DND-41 (cell line): ENCODE measurements at regions not wholly inside any gene's neighbourhood (a gene's known extent, or its start where the extent isn't known, plus 50 kb on each side); places are given as distances from the start of the nearest gene placed in this dataset.

Source experiments
- ATAC-seq: fragments of 200-7000 bp; cut with Tn5 transposase; 3 replicates; pipeline ENCODE4 v1.9.1; 2021; ENCODE audit warnings: low read depth; ENCODE audit not compliant: insufficient read depth
- DNase-seq: peaks from one replicate; pipeline ENCODE4 v3.0.0-alpha.2; 2020
- H2AFZ ChIP-seq: 2 replicates; pipeline ENCODE4 v1.6.0; 2012; ENCODE audit warnings: low read depth, low read length
- H3K27ac ChIP-seq: 2 replicates; pipeline ENCODE4 v1.5.1; 2012; ENCODE audit warnings: low read length, inconsistent platforms
- H3K27me3 ChIP-seq: fragments of 200-600 bp; sonication (generic); 2 replicates; pipeline ENCODE4 v1.6.0; 2012; ENCODE audit warnings: low read length, mild to moderate bottlenecking, inconsistent platforms; ENCODE audit not compliant: insufficient read depth, poor library complexity
- H3K36me3 ChIP-seq: 2 replicates; pipeline ENCODE4 v1.5.1; 2012; ENCODE audit warnings: low read length, inconsistent platforms; ENCODE audit not compliant: insufficient read depth
- H3K4me1 ChIP-seq: 2 replicates; pipeline ENCODE4 v1.5.1; 2012; ENCODE audit warnings: mild to moderate bottlenecking, low read length; ENCODE audit not compliant: insufficient read depth
- H3K4me2 ChIP-seq: 2 replicates; pipeline ENCODE4 v1.6.0; 2012; ENCODE audit warnings: mild to moderate bottlenecking, moderate library complexity, low read length, inconsistent platforms; ENCODE audit not compliant: insufficient read depth
- H3K4me3 ChIP-seq, 2 experiments: fragments of 200-600 bp in 1 of 2; shearing (Covaris generic) in 1 of 2; 2 replicates each; pipeline ENCODE4 v1.5.1; 2012 to 2016; ENCODE audit warnings: inconsistent platforms in 2 of 2, low read length in 2 of 2, mild to moderate bottlenecking in 2 of 2, low read depth in 1 of 2, moderate library complexity in 1 of 2
- H3K79me2 ChIP-seq: 2 replicates; pipeline ENCODE4 v1.6.0; 2012; ENCODE audit warnings: low read length, inconsistent platforms; ENCODE audit not compliant: insufficient read depth
- H3K9ac ChIP-seq: 2 replicates; pipeline ENCODE4 v1.6.0; 2012; ENCODE audit warnings: low read depth, mild to moderate bottlenecking, inconsistent platforms, low read length, moderate library complexity
- H3K9me3 ChIP-seq: 2 replicates; pipeline ENCODE4 v1.5.1; 2012; ENCODE audit warnings: low read length, moderate library complexity, mild to moderate bottlenecking, inconsistent platforms; ENCODE audit not compliant: insufficient read depth, severe bottlenecking
- H4K20me1 ChIP-seq: 2 replicates; pipeline ENCODE4 v1.6.0; 2012; ENCODE audit warnings: low read length; ENCODE audit not compliant: insufficient read depth
- CTCF ChIP-seq: IDR thresholded peaks from 2 replicates; pipeline ENCODE4 v1.5.1; 2012; ENCODE audit warnings: borderline replicate concordance, low read length, moderate library complexity, mild to moderate bottlenecking; ENCODE audit not compliant: poor library complexity, severe bottlenecking; ENCODE audit errors: extremely low read depth
- EZH2 ChIP-seq: IDR thresholded peaks from 3 replicates; pipeline ENCODE4 v1.6.1; 2012; ENCODE audit warnings: borderline replicate concordance, low read depth, mild to moderate bottlenecking, moderate library complexity, low read length, inconsistent platforms; ENCODE audit not compliant: severe bottlenecking

GRCh38 chrX:22383988-22384387, 111.3 kb downstream of the CBLL2 start:
- ATAC-seq: no peak
- Histone ChIP-seq H3K27me3 (no peaks in the 10 kb centered on the region), H3K4me3 (no peak overlapping the region), H3K9me3 (no peaks in the 10 kb centered on the region), H3K4me2 (no peak overlapping the region), H4K20me1 (no peaks in the 10 kb centered on the region), H3K4me1 (no peaks in the 10 kb centered on the region), H3K27ac (no peak overlapping the region), H3K79me2 (no peaks in the 10 kb centered on the region), H2AFZ (no peak overlapping the region), H3K9ac (no peak overlapping the region), H3K36me3 (no peaks in the 10 kb centered on the region)
- DNase-seq: no peak
- no peak for TF ChIP-seq CTCF
- TF ChIP-seq EZH2: no peak

GRCh38 chrX:22389556-22390179, 117.0 kb downstream of the CBLL2 start:
- TF ChIP-seq EZH2: no peak
- no peak for TF ChIP-seq CTCF
- Histone ChIP-seq H3K4me3 (no peak overlapping the region), H3K4me1 (no peaks in the 10 kb centered on the region), H2AFZ (no peak overlapping the region), H4K20me1 (no peaks in the 10 kb centered on the region), H3K9ac (no peak overlapping the region), H3K9me3 (no peaks in the 10 kb centered on the region), H3K27ac (no peak overlapping the region), H3K36me3 (no peaks in the 10 kb centered on the region), H3K4me2 (no peak overlapping the region), H3K27me3 (no peaks in the 10 kb centered on the region), H3K79me2 (no peaks in the 10 kb centered on the region)
- DNase-seq (no peak), ATAC-seq (no peak)

- Histone ChIP-seq H3K36me3 (no peaks in the 10 kb centered on the region), H3K9ac (no peak overlapping the region), H3K79me2 (no peaks in the 10 kb centered on the region), H3K9me3 (no peaks in the 10 kb centered on the region), H3K27me3 (no peaks in the 10 kb centered on the region), H3K27ac (no peak overlapping the region), H3K4me3 (no peak overlapping the region), H3K4me2 (no peak overlapping the region), H4K20me1 (no peaks in the 10 kb centered on the region), H3K4me1 (no peaks in the 10 kb centered on the region), H2AFZ (no peak overlapping the region)
- DNase-seq (no peak), ATAC-seq (no peak)
- TF ChIP-seq CTCF (no peak), EZH2 (no peak)
These were observed 119.6 kb downstream of the CBLL2 start for GRCh38 chrX:22392133-22392948.
